ENCODE measurements at regions not wholly inside any gene's neighbourhood (a gene's known extent, or its start where the extent isn't known, plus 50 kb on each side); places are given as distances from the start of the nearest gene placed in this dataset.

DNA sequence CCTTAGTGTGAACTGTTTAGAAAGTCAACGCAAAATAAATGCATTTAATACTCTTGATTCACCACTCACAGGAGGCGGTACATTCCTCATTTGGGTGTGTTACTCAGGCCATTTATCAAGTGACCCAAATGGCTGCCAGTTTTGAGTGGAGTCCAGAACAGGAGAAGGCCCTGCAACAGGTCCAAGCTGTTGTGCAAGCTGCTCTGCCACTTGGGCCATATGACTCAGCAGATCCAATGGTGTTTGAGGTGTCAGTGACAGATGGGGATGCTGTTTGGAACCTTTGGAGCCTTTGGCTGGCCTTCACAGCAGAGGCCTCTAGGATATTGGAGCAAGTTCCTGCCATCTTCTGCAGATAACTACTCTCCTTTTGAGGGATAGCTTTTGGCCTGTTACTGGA is 609.2 kb downstream of the KCNT2 start:
- DNase-seq, result no peak

GRCh38 chr1:195981448-195982139 is 626.6 kb downstream of the KCNT2 start:
- DNase-seq, result no peak

- DNase-seq, result no peak
Measured at GRCh38 chr1:195979646-195980045, 628.6 kb downstream of the KCNT2 start.

- no peak for DNase-seq
Measured at GRCh38 chr1:195973311-195973904, 634.8 kb downstream of the KCNT2 start.

GRCh38 chr1:195971589-195971988 is 636.7 kb downstream of the KCNT2 start:
- DNase-seq, result no peak

DNA sequence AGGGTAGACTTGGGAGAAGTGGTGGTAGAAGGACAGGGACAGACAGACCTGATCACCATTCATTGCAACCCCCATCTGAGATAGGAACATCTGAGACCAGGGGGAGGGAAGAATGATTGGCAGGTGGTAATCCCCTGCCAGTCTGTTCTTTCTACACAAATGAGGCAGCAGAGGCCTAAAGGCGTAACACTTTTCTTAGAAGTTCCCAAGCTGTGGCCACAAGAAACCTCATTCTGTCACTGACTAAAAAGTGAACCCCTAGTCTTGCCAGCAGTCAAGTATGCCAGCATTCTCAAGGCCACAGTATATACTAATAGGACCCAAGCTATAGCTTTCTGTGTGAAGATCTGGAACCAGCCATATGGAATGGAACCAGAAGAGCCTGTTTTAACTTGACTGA is 638.0 kb downstream of the KCNT2 start:
- DNase-seq, result no peak

DNA sequence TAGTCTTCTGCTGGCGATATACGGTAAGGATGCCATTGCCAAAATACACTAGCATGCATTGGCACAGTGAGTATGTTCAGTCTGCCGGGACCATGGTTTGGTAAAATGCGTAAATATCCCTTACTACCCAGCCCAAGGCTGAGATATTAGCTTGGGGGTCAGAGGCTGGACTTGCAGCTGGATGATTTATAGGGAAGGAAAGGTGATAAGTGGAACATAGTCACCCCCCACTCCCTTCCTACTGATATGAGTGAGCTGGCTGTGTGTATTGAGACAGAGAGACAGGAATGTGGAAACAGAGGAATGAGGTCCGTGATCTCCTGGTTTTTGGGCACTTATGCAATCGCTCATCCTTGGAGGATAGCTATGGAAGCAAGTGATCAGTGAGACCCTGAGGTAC is 642.8 kb downstream of the KCNT2 start:
- no peak for DNase-seq

DNA sequence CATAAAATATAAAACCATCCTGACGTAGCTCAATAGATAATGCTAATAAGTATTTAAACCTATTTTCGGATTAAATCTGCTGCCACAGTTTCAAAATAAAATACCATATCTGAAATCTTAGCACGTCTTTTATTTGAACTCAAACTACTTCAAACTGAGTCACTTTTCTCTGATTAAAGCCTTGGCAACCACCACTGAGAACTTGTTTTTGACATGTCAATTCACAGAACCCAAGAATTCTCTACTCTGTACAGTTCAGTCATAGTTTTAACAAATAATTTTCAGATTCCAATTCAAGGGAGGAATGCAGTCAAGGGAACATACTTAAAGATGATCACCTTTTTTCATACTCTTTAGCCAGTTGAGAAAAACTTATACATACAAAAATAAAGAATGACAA is 643.2 kb downstream of the KCNT2 start:
- no peak for DNase-seq

DNA sequence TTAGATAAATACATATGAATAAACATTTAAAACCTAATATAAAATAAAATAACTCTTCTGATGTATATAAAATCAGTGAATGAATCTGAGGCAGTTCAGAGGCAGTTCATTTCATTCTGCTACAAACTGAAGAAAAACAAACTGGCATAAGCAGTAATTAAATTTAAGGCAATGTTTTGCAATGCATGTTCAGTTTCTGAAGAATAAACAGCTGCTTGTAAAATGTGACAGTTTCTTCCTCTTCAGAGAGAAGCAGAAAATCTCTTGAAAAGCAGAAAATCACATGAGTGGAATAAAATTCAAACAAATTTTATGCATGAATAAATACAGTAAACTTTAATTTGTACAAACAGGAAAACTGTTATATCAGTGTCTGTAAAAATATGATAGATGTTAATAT is 643.7 kb downstream of the KCNT2 start:
- DNase-seq, result no peak

DNA sequence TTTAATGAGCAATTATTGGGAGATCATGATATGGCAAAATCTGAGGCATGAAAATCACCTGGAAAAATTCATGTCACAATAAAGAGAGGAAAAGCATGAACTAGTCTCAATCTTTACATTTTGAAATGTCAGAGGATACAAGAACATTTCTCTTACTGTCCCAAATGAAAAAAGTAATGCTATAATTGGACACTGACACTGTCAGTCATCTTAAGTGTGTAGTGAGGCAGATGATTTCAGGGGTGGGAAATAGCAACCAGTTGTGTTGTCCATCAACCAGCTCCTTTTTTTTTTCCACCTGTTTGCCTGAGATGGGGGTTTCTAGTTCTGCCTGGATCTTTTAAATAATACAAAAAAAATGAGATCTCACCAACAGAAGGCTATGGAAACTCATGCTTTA is 646.2 kb downstream of the KCNT2 start:
- no peak for DNase-seq

GRCh38 chr1:195960580-195960979 is 647.7 kb downstream of the KCNT2 start:
- no peak for DNase-seq

- no peak for DNase-seq
Measured at GRCh38 chr1:195958131-195958530, 650.1 kb downstream of the KCNT2 start.

GRCh38 chr1:195956845-195957244 is 651.4 kb downstream of the KCNT2 start:
- DNase-seq, result no peak

DNA sequence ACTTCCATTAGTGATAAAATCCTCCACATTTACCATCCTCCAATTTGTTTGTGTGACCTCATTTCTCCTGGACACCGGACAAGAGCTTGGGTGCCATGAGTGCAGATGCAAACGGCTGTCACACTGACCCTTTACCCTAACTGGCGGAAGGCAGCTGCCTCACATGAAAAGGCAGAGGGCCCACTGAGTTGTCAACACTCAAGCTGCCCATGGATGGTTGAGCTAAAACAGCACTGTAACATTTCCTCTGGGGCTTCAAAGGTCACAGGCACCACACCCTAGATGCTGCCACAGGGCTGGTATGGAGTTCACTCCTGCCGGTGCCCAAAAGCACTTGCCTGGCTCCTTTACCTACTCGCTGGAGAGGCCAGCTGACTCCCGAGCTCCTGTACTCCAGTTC is 653.4 kb downstream of the KCNT2 start:
- DNase-seq, result no peak

DNA sequence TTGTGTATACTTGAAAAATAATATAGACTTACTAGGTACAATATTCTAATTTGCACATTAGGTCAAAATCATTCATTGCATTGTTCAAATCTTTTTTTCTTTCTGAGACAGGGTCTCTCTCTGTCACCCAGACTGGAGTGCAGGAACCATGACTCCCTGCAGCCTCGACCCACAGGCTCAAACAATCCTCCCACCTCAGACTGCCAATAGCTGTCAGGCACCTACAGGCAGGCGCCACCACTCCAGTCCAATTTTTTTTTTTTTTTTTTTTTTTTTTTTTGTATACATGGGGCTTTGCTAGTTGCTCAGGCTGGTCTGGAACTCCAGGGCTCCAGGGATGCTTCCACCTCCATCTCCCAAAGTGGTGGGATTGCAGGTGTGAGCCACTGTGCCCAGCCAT is 656.9 kb downstream of the KCNT2 start:
- no peak for DNase-seq

GRCh38 chr1:195948123-195948895 is 659.9 kb downstream of the KCNT2 start:
- DNase-seq, result no peak

- no peak for DNase-seq
Measured at GRCh38 chr1:195946500-195946899, 661.7 kb downstream of the KCNT2 start.

GRCh38 chr1:195941795-195942194 is 666.4 kb downstream of the KCNT2 start:
- DNase-seq, result no peak

DNA sequence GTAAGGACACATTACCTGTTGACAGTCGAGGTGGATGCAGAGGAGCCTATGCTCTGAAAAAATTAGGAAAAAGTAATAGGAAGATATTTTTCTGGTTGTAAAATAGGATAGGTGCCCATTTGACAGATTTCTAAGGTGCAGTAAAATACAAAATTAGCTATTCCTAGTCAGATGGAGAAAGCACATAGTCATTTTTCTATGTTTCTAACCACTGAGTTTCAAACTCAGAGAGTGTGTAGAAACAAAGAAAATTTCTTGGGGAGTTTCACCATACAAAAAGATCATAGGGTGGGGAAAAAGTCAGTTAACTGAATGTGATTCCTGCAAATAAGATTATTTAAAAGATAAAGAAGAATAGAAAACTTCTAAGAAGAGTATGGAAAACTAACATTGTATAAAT is 666.9 kb downstream of the KCNT2 start:
- DNase-seq, result no peak

GRCh38 chr1:195939844-195940243 is 668.4 kb downstream of the KCNT2 start:
- no peak for DNase-seq

GRCh38 chr1:195934817-195935553 is 673.3 kb downstream of the KCNT2 start:
- no peak for DNase-seq

DNA sequence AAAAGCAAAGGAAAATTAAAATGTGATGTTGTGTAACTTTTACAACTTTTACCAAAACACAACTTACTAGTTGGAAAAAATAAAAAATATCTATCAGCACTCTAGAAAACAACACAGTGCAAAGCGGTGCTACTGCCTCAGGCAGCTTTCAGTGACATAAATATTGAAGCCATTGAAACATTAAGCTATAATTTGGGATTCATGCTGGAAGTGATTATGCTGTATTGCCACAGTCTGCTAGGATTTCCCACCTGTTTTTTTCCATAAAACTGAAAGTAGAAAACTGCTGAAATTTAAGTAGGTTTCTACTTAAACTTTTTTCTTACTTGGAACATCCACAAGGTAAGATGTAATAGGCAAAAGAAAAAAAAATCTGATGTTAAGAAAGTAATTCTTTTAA is 674.4 kb downstream of the KCNT2 start:
- DNase-seq, result no peak

- no peak for DNase-seq
Measured at GRCh38 chr1:195915826-195916225, 692.4 kb downstream of the KCNT2 start.

DNA sequence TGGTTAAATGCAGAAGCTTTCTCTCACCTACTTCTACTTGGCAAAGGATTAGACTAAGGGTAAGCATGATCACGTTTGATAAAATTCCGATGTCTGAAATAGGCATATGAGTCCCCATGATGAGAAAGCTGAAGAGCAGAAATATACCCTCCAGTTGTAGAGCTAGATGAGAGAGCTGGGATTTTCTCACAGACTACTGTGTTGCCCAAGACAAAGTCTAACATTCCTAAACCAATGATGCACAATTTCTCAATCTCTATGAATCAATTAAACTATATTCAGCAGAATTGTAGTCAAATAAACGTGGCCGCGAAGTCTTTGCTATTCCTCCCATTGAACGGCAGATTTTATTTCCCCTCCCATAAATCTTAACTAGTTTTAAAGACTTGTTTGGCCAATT is 699.2 kb downstream of the KCNT2 start:
- no peak for DNase-seq

Measured in activated naive CD4-positive, alpha-beta T cell treated with anti-CD3 and anti-CD28 coated beads, Interleukin-2, amount 50 U/mL, for 16 hours (primary cell).